Fibroblast of lung (primary cell): ENCODE measurements at regions not wholly inside any gene's neighbourhood (a gene's known extent, or its start where the extent isn't known, plus 50 kb on each side); places are given as distances from the start of the nearest gene placed in this dataset.
"Not testable (repeated sequence)": the region's sequence is repeated elsewhere in the genome, so short reads cannot be mapped to it uniquely, and the experiment has no call there.

ENCODE experiments used
- DNase-seq, 2 donors: peaks; one replicate each; pipeline versions ENCODE4 v3.0.0 to v3.0.0-alpha.2; 2010; ENCODE audit warnings: low read depth in 2 of 2
- H2AFZ ChIP-seq: 2 replicates; pipeline ENCODE4 v1.5.1; 2012; ENCODE audit warnings: low read length, control low read depth, inconsistent platforms
- H3K27ac ChIP-seq: 2 replicates; pipeline ENCODE4 v1.5.1; 2011; ENCODE audit warnings: low read length, control low read depth; ENCODE audit not compliant: insufficient read depth
- H3K27me3 ChIP-seq: 2 replicates; pipeline ENCODE4 v1.5.1; 2011; ENCODE audit warnings: mild to moderate bottlenecking, low read length; ENCODE audit not compliant: control insufficient read depth, insufficient read depth
- H3K36me3 ChIP-seq: 2 replicates; pipeline ENCODE4 v1.5.1; 2011; ENCODE audit warnings: low read length; ENCODE audit not compliant: control insufficient read depth, insufficient read depth
- H3K4me1 ChIP-seq: 2 replicates; pipeline ENCODE4 v1.5.1; 2011; ENCODE audit warnings: low read length; ENCODE audit not compliant: control insufficient read depth, insufficient read depth; ENCODE audit errors: extremely low read depth
- H3K4me2 ChIP-seq: 2 replicates; pipeline ENCODE4 v1.5.1; 2011; ENCODE audit warnings: low read length, control low read depth; ENCODE audit not compliant: insufficient read depth; ENCODE audit errors: extremely low read depth
- H3K4me3 ChIP-seq, 4 experiments: fragments of 200-600 bp in 1 of 4; sonication (generic) in 1 of 4; replicated peaks in 1 of 4; 2 replicates each; pipeline ENCODE4 v1.5.1; 2011 to 2016; ENCODE audit warnings: low read length in 4 of 4, low read depth in 3 of 4, mild to moderate bottlenecking in 3 of 4, control low read depth in 2 of 4, inconsistent platforms in 1 of 4, mixed read lengths in 1 of 4; ENCODE audit not compliant: insufficient read depth in 1 of 4; ENCODE audit errors: control extremely low read depth in 1 of 4
- H3K79me2 ChIP-seq: 2 replicates; pipeline ENCODE4 v1.5.1; 2012; ENCODE audit warnings: mild to moderate bottlenecking, low read length, inconsistent platforms; ENCODE audit not compliant: control insufficient read depth, insufficient read depth
- H3K9ac ChIP-seq: 2 replicates; pipeline ENCODE4 v1.5.1; 2011; ENCODE audit warnings: mild to moderate bottlenecking, low read length, control low read depth; ENCODE audit not compliant: insufficient read depth
- H3K9me3 ChIP-seq: 2 replicates; pipeline ENCODE4 v1.5.1; 2012; ENCODE audit warnings: low read depth, low read length; ENCODE audit not compliant: control insufficient read depth, insufficient read depth
- H4K20me1 ChIP-seq: 2 replicates; pipeline ENCODE4 v1.5.1; 2011; ENCODE audit warnings: low read length; ENCODE audit not compliant: control insufficient read depth, insufficient read depth; ENCODE audit errors: extremely low read depth
- CTCF ChIP-seq, 2 donors: IDR thresholded peaks in 1 of 2; conservative IDR thresholded peaks in 1 of 2; 1 replicate in 1 of 2; 2 replicates in 1 of 2; pipeline ENCODE4 v1.5.1; 2011 to 2012; ENCODE audit warnings: low read length in 2 of 2, control low read depth in 1 of 2, inconsistent platforms in 1 of 2, low read depth in 1 of 2, mild to moderate bottlenecking in 1 of 2
- EZH2 ChIP-seq: IDR thresholded peaks from 2 replicates; pipeline ENCODE4 v1.5.1; 2012; ENCODE audit warnings: low read length, control low read depth, mild to moderate bottlenecking; ENCODE audit errors: missing control alignments

GRCh38 chr11:46210133-46210636 is 67.3 kb upstream of the CREB3L1 start:
- H2AFZ ChIP-seq = no peak overlapping the region
- H3K9ac ChIP-seq = no peak overlapping the region
- H3K4me2 ChIP-seq = peak overlapping the region; percentile 48

DNA sequence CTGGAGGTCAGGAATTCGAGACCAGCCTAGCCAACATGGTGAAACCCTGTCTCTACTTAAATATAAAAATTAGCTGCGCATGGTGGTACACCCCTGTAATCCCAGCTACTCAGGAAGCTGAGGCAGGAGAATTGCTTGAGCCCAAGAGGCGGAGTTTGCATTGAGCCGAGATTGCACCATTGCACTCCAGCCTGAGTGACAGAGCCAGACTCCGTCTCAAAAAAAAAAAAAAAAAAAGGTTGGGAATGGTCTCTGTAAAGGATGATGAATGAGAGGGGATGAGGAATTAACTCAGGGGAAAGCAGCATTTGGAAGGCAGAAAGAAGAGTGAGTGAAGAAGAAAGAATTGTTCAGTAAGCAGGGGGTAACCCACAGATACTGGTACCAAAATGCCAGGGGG is 67.8 kb upstream of the CREB3L1 start:
- not testable (repeated sequence) for H4K20me1 ChIP-seq, H3K27ac ChIP-seq, H3K9me3 ChIP-seq, H3K79me2 ChIP-seq, H3K4me3 ChIP-seq, H3K4me1 ChIP-seq, H3K9ac ChIP-seq, H3K36me3 ChIP-seq, H2AFZ ChIP-seq, H3K4me2 ChIP-seq, DNase-seq, H3K27me3 ChIP-seq

More at GRCh38 chr11:46210133-46210636, 67.3 kb upstream of the CREB3L1 start:
- Histone ChIP-seq H3K27ac (no peak overlapping the region), H3K27me3 (peaks cover under 1% of the 10 kb centered on the region), H3K79me2 (no peaks in the 10 kb centered on the region), H3K9me3 (no peaks in the 10 kb centered on the region), H4K20me1 (no peaks in the 10 kb centered on the region), H3K36me3 (no peaks in the 10 kb centered on the region), H3K4me1 (peaks cover 2% of the 10 kb centered on the region), H3K4me3 (no peak overlapping the region)
- TF ChIP-seq EZH2 (no peak), CTCF (conservative IDR thresholded peaks at IDR 0.05 in 1 of 2, IDR thresholded peaks at IDR 0.05 in 1 of 2; ENCODE audit: low read depth in 1 of 2, low read length in 2 of 2) (no peak)
- DNase-seq = peak; percentile 62 to 77

DNA sequence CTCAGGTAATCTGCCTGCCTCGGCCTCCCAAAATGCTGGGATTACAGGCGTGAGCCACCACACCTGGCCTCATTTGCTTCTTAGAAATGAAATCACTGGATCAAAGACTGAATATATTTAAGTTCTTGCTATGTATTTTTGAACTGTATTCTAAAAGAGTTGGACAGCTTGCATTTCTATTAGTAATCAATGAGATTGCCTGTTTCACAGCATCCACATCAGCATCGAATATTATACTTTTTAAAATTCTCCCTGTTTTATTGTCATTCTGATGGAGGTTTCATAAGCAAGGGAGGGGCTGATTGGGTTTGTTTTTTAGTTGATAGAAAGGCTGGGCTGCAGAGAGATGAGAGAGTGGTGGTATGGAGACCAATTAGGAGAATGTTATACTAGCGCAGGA is 68.7 kb upstream of the CREB3L1 start:
- peaks cover 4% of the 10 kb centered on the region for H3K27me3 ChIP-seq
- no peaks in the 10 kb centered on the region for H3K36me3 ChIP-seq
- H3K4me2 ChIP-seq = no peak overlapping the region
- H3K9me3 ChIP-seq = no peaks in the 10 kb centered on the region
- H4K20me1 ChIP-seq = no peaks in the 10 kb centered on the region
- DNase-seq = no peak
- no peak overlapping the region for H3K27ac ChIP-seq
- no peak overlapping the region for H2AFZ ChIP-seq
- no peaks in the 10 kb centered on the region for H3K79me2 ChIP-seq
- no peak for TF ChIP-seq CTCF (conservative IDR thresholded peaks at IDR 0.05 in 1 of 2, IDR thresholded peaks at IDR 0.05 in 1 of 2; ENCODE audit: low read depth in 1 of 2, low read length in 2 of 2)
- TF ChIP-seq EZH2 = no peak
- no peak overlapping the region for H3K9ac ChIP-seq
- H3K4me1 ChIP-seq = peaks cover 2% of the 10 kb centered on the region
- no peak overlapping the region for H3K4me3 ChIP-seq
